ENCODE measurements at regions not wholly inside any gene's neighbourhood (a gene's known extent, or its start where the extent isn't known, plus 50 kb on each side); places are given as distances from the start of the nearest gene placed in this dataset.

DNA sequence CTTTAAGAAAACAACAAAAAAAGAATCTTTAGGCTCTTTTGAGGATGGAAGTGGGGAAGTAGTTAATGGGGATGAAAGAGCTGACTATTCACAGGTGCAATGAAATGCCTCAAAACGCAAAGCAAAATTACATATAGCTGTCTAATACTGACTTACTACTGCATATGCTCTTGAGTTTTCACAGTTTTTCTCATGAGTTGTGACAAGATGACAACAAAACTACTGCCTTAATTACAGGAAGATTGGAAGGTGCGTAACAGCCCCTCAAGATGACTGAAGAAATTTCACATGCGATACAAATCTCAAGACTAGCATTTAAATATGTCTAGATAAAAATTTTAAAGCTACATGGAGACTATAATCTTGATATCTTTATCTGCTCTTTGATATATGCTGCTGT lies 547.8 kb upstream of the POU3F2 start:
- intact Hi-C loops (cut with DNase I) = no loop called here
- H3K27me3 ChIP-seq = no peaks in the 10 kb centered on the region
- no peak overlapping the region for H3K27ac ChIP-seq
- no peaks in the 10 kb centered on the region for H3K9me3 ChIP-seq (replicated peaks in 1 of 3)
- 77 to 89% (median 80%) methylated on average over 3 of the region's 3 CpGs for WGBS, 4 donors
- H3K4me3 ChIP-seq = no peak overlapping the region
- no peaks in the 10 kb centered on the region for H3K36me3 ChIP-seq (replicated peaks in 1 of 2)
- DNase-seq = no peak
- TF ChIP-seq, protein P1, sequence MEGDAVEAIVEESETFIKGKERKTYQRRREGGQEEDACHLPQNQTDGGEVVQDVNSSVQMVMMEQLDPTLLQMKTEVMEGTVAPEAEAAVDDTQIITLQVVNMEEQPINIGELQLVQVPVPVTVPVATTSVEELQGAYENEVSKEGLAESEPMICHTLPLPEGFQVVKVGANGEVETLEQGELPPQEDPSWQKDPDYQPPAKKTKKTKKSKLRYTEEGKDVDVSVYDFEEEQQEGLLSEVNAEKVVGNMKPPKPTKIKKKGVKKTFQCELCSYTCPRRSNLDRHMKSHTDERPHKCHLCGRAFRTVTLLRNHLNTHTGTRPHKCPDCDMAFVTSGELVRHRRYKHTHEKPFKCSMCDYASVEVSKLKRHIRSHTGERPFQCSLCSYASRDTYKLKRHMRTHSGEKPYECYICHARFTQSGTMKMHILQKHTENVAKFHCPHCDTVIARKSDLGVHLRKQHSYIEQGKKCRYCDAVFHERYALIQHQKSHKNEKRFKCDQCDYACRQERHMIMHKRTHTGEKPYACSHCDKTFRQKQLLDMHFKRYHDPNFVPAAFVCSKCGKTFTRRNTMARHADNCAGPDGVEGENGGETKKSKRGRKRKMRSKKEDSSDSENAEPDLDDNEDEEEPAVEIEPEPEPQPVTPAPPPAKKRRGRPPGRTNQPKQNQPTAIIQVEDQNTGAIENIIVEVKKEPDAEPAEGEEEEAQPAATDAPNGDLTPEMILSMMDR (IDR thresholded peaks at IDR 0.05) = no peak
- TF ChIP-seq POLR2A (IDR thresholded peaks at IDR 0.05) = no peak
- no peaks in the 10 kb centered on the region for H3K4me1 ChIP-seq (replicated peaks in 1 of 2)

DNA sequence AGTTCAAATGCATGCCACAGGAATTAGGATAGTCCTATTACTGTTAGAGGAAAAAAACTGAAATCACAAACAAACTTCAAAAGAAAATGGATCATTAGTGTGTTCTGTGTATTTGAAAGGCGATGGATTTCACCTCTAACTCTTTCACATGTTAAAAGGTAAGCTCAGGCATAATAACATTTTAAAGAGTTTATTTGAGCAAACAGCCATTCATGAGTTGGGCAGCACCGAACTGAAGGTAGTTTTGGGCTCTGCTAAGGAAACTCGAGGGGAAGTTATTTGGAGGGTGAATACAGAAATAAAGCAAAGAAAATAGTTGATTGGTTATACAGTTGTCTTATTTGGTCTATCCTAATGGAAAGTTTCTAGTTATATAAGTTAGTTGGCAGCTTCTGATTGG lies 546.5 kb upstream of the POU3F2 start:
- TF ChIP-seq POLR2A (IDR thresholded peaks at IDR 0.05) = no peak
- TF ChIP-seq, protein P1 (IDR thresholded peaks at IDR 0.05) = no peak
- no peaks in the 10 kb centered on the region for H3K36me3 ChIP-seq (replicated peaks in 1 of 2)
- WGBS, 4 donors = 63 to 81% (median 74%) methylated on average over 3 of the region's 3 CpGs
- no peak overlapping the region for H3K27ac ChIP-seq
- no peaks in the 10 kb centered on the region for H3K27me3 ChIP-seq
- intact Hi-C loops (cut with DNase I) = no loop called here
- no peak for DNase-seq
- H3K4me3 ChIP-seq = no peak overlapping the region
- no peaks in the 10 kb centered on the region for H3K9me3 ChIP-seq (replicated peaks in 1 of 3)
- H3K4me1 ChIP-seq (replicated peaks in 1 of 2) = no peaks in the 10 kb centered on the region

GRCh38 chr6:98292810-98293209 lies 541.6 kb upstream of the POU3F2 start:
- no peaks in the 10 kb centered on the region for H3K36me3 ChIP-seq (replicated peaks in 1 of 2)
- no peak for TF ChIP-seq POLR2A (IDR thresholded peaks at IDR 0.05)
- TF ChIP-seq, protein P1 (IDR thresholded peaks at IDR 0.05) = no peak
- H3K4me3 ChIP-seq = no peak overlapping the region
- H3K27ac ChIP-seq = no peak overlapping the region
- H3K27me3 ChIP-seq = no peaks in the 10 kb centered on the region
- no peaks in the 10 kb centered on the region for H3K9me3 ChIP-seq (replicated peaks in 1 of 3)
- 59 to 70% (median 68%) methylated on average over 3 of the region's 3 CpGs for WGBS, 4 donors
- no peak for DNase-seq
- intact Hi-C loops (cut with DNase I) = no loop called here
- H3K4me1 ChIP-seq (replicated peaks in 1 of 2) = no peaks in the 10 kb centered on the region

GRCh38 chr6:98295515-98296175 lies 538.7 kb upstream of the POU3F2 start:
- Histone ChIP-seq H3K27me3 (no peaks in the 10 kb centered on the region), H3K4me3 (no peak overlapping the region), H3K4me1 (replicated peaks in 1 of 2) (no peaks in the 10 kb centered on the region), H3K27ac (no peak overlapping the region), H3K36me3 (replicated peaks in 1 of 2) (no peaks in the 10 kb centered on the region), H3K9me3 (replicated peaks in 1 of 3) (no peaks in the 10 kb centered on the region)
- DNase-seq = no peak
- TF ChIP-seq, protein P1 (IDR thresholded peaks at IDR 0.05) = no peak
- no peak for TF ChIP-seq POLR2A (IDR thresholded peaks at IDR 0.05)
- 39 to 52% (median 41%) methylated on average over 5 of the region's 5 CpGs for WGBS, 4 donors
- intact Hi-C loops (cut with DNase I) = no loop called here
